Right renal pelvis (tissue), 4 donors: ENCODE measurements at regions not wholly inside any gene's neighbourhood (a gene's known extent, or its start where the extent isn't known, plus 50 kb on each side); places are given as distances from the start of the nearest gene placed in this dataset.

Source experiments
- DNase-seq, 4 donors: peaks; one replicate each; pipeline ENCODE4 v3.0.0-alpha.2; 2013; ENCODE audit warnings: low read depth in 4 of 4, low spot score in 3 of 4, missing footprints in 1 of 4

- DNase-seq = no peak
Measured at GRCh38 chr1:79660129-79660528, 653.6 kb upstream of the ADGRL4 start.

DNA sequence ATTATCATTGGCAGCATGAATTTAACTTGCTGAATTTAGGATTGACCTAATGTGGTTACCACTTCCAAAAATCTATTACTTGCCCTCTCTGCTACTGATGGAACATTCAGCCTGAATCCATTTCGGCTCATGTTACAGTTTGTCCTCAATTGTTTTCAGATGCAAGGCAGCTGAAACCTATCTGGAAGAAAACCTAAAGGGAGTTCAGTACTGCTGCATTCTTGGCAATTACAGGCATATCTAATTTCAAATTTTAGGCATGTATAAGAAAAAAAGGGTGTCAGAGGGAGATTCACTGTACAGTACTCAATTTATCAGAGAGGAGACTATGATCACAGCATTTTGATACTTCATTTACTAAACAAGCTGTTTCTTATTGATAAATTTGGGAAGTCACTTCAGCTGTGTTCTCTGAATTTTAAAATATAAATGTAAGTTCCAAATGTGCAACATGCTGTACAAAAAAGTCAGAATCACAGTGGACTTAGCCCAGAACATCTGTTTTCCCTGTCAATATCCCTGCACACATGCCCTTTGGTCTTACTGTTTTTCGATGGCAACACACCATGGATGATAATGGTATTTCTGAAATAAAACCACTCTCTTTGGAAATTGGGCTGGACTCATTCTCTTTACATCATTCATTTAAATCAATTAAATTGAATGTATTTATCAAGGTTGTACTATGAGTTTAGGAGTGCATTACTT is 651.6 kb upstream of the ADGRL4 start:
- no peak for DNase-seq

GRCh38 chr1:79655876-79656275 is 649.3 kb upstream of the ADGRL4 start:
- DNase-seq = no peak

- DNase-seq = no peak
Measured at GRCh38 chr1:79652426-79652825, 645.9 kb upstream of the ADGRL4 start.

GRCh38 chr1:79648126-79648525 is 641.6 kb upstream of the ADGRL4 start:
- DNase-seq = no peak

DNA sequence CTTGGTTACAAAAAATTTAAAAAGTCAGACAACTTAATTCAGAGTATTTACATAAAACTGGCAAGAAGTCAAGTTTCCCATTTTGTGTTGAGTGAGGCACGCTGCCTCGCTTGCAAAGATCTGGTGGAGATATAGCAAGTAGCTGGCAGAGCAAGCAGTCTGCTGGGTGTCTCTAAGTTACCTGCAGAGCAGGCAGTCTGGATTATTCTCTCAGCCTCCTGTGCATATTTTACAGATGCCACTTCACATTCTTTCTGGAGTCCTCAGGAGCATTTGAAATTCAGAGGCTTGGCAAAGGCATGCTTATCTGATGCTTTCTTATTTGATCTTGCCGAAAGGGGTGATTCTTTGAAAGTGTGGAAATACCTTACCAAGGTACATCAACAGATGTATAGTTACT is 640.4 kb upstream of the ADGRL4 start:
- no peak for DNase-seq

DNA sequence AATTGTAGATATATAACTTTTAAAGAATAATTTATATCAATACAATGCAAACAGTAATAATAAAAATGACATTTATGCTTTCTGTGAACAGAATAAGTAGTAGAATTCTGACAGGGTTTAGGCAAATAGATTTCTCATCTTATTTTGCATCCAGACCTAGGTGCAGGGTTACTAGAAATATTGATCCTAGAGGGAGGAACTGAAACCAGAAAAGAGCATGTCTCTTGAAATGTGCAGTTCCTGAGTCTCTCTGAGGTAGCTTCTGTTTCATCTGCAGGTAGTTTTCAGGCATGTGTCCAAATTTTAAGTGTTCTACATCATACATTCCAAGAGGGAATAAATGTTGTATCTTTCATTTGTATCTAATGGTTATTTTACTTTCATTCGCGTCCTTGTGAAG is 631.9 kb upstream of the ADGRL4 start:
- no peak for DNase-seq

- no peak for DNase-seq
Measured at GRCh38 chr1:79633456-79633855, 626.9 kb upstream of the ADGRL4 start.

DNA sequence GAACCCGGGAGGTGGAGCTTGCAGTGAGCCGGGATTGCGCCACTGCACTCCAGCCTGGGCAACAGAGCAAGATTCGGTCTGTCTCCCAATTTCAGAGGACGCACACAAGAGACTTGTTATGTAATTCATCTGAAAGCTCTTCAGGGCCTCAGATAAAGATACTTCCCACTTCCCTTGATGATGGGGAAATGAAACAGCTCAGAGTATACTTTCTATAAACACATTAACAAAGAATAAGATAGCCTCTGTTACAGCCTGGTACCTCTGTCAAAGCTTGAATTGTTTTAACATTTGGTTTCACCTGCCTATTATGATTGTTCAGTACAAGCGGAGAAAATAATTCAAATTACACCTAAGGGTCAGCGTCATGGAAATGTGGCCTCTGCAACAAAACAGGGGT is 622.9 kb upstream of the ADGRL4 start:
- no peak for DNase-seq

DNA sequence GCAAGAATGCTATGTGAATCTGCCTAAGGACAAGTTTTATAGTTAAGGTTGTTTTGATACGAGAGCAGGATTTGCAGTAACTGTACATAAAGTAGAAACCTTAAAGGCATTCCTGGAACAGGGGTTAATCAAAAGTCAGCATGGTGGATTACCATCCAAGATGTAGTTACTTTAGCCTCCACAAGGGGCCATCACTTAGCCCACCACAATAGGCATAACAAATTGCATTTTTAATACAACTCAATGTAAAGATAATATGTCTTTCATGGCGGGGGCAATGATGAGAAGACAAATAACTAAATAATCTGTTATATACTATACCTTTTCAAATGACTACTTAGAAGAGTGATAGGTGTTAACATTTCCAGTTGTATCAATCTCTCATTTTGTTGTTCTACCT is 611.2 kb upstream of the ADGRL4 start:
- DNase-seq = no peak

- no peak for DNase-seq
Measured at GRCh38 chr1:79614762-79615161, 608.2 kb upstream of the ADGRL4 start.

DNA sequence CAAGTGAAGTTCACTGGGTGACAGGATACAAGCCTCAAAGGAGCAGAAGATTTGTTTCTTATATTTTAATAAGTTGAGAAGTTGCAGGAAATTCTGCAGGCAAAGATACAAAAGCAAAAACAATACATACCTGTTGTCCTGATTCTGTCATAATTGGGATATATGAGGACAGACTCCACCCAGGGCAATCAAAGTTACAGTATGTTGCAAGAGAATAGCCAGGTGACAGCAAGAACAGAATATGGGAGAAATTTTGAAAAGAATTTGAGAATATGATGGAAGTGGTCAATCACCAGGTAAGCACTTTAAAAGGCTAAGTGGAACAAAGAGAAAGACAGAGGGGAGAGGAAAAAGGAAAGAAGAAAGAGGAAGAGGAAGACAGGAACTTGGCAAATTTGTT is 607.6 kb upstream of the ADGRL4 start:
- DNase-seq = no peak

GRCh38 chr1:79613046-79613445 is 606.5 kb upstream of the ADGRL4 start:
- no peak for DNase-seq

DNA sequence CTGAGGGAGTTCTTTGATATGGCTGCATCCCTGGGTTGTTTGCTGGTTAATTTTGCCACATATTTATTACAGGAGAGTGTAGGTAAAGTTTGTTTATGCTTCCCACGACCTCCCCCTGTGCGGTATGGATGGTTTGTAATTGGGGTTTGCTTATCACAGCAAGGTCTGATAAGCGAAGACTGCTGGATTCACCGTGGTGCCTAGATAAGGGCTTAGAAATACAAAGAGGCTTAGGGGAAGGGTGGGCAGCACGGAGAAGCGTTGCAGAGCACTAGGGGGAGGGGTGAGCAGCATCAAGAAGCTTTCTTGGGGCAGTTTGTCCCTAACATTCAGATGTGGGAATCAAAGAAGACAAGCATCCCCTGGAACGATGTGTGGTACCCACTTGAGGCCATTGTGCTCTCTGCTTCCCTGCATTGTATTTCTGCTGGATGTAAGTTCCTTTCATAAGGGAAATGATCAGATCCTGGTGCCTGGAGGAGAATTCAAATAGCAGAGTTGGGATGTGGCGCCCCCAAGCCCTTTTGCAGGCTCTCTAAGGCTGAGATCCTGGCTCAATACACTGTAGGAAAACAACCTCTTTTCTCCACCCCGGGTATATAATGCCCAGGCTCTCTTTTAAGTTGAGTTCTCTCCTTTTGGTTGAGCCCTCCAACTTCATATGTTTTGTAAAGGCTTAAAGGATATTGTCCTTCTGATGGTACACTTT is 598.1 kb upstream of the ADGRL4 start:
- no peak for DNase-seq

DNA sequence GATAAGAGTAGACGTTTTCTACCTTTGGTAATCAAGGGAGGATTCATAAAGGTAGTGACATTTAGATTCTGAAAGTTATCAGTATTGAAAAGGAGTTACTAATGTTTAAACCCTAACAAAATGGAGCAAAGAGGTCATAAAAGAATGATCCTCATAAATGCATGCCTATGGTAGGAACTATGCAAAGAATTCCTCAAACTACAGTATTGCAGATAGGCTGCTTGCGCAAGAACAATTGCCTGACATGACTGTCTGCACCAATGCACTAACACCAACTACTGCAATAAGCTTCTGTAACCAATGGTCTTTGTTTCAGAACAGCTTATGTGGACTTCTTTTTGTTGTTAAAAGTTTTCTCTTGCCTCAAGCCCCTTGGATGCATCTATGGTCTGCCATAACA is 597.3 kb upstream of the ADGRL4 start:
- DNase-seq = no peak

- no peak for DNase-seq
Measured at GRCh38 chr1:79599257-79599656, 592.7 kb upstream of the ADGRL4 start.

GRCh38 chr1:79595931-79596330 is 589.4 kb upstream of the ADGRL4 start:
- DNase-seq = no peak

GRCh38 chr1:79594121-79594698 is 587.7 kb upstream of the ADGRL4 start:
- no peak for DNase-seq

DNA sequence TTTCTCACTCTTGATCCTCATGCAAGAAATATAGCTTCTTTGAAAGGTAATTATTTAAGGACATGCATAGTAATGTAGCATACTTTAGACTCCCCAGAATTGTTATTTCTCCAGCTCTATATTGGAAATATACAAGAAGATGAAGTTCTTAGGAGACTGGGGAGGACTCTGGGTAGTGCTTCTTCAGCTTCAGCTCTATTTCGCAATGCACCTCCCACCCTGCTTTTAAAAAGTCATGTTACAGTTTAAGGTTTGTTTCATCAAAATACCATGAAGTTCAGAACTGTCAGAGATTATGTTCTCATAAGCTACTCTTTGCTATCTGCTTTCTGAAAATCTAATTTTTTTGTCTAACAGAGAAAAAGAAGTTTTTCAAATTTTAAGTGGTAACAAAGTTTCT is 586.2 kb upstream of the ADGRL4 start:
- no peak for DNase-seq

GRCh38 chr1:79588719-79589118 is 582.2 kb upstream of the ADGRL4 start:
- no peak for DNase-seq

GRCh38 chr1:79587229-79587628 is 580.7 kb upstream of the ADGRL4 start:
- no peak for DNase-seq

- DNase-seq = no peak
Measured at GRCh38 chr1:79585801-79586200, 579.3 kb upstream of the ADGRL4 start.
